GM12878 (cell line): ENCODE measurements at regions not wholly inside any gene's neighbourhood (a gene's known extent, or its start where the extent isn't known, plus 50 kb on each side); places are given as distances from the start of the nearest gene placed in this dataset.

Experiments
- ATAC-seq: fragments of 200-7000 bp; cut with Tn5 transposase; 3 replicates; pipeline ENCODE4 v1.9.1; 2020; ENCODE audit warnings: mild to moderate bottlenecking, moderate library complexity
- BruUV-seq: library from RNA; stranded (reverse); fragments of 400-500 nt; replicated peaks from 2 replicates; lab custom pipeline; 2021; lab: Mats Ljungman, UMichigan
- CTCF ChIA-PET: fragments of 300-600 bp; sonication (Branson Sonifier 250); formaldehyde crosslinking; extraction: SDS; loops from one replicate; lab custom pipeline; 2021; ENCODE audit warnings: inconsistent platforms; lab: Yijun Ruan, JAX
- POLR2A ChIA-PET: fragments of 350-600 bp; formaldehyde crosslinking; extraction: SDS; loops from one replicate; lab custom pipeline; 2021; ENCODE audit warnings: inconsistent platforms; lab: Charles Lee
- RAD21 ChIA-PET: fragments of 300-600 bp; sonication (Branson Sonifier 250); formaldehyde crosslinking; loops from one replicate; lab custom pipeline; 2023; ENCODE audit warnings: antibody characterized with exemption; ENCODE audit not compliant: unreplicated experiment; lab: Charles Lee
- SMC1A ChIA-PET: fragments of 300-600 bp; sonication (Branson Sonifier 250); formaldehyde crosslinking; loops from one replicate; lab custom pipeline; 2023; ENCODE audit not compliant: unreplicated experiment, uncharacterized antibody; lab: Charles Lee
- DNase-seq: peaks from one replicate; pipeline ENCODE4 v3.0.0-alpha.2; 2011; ENCODE audit warnings: low read depth, low spot score
- FAIRE-seq: peaks from 3 replicates; lab custom pipeline; 2011; peaks lifted over from hg19 to GRCh38; lab: Jason Lieb, UNC
- H2AFZ ChIP-seq: 2 replicates; pipeline ENCODE4 v1.6.0; 2011; ENCODE audit warnings: low read depth, low read length, control low read depth; ENCODE audit not compliant: control insufficient read depth
- H3K27ac ChIP-seq: 2 replicates; pipeline ENCODE4 v1.5.1; 2011; ENCODE audit warnings: control low read depth; ENCODE audit not compliant: control insufficient read depth, insufficient read depth
- H3K27me3 ChIP-seq, 2 experiments: replicated peaks in 1 of 2; 2 replicates each; pipeline versions ENCODE4 v1.6.0 to v1.6.1; 2011; ENCODE audit warnings: low read length in 1 of 2; ENCODE audit not compliant: control insufficient read depth in 2 of 2, insufficient read depth in 2 of 2
- H3K36me3 ChIP-seq, 2 experiments: 2 replicates each; pipeline ENCODE4 v1.5.1; 2011; ENCODE audit warnings: low read length in 1 of 2; ENCODE audit not compliant: control insufficient read depth in 2 of 2, insufficient read depth in 2 of 2
- H3K4me1 ChIP-seq: 2 replicates; pipeline ENCODE4 v1.6.1; 2011; ENCODE audit warnings: mild to moderate bottlenecking, low read length, moderate library complexity, mixed read lengths; ENCODE audit not compliant: control insufficient read depth, insufficient read depth
- H3K4me2 ChIP-seq: 2 replicates; pipeline ENCODE4 v1.6.0; 2011; ENCODE audit warnings: control low read depth; ENCODE audit not compliant: control insufficient read depth, insufficient read depth
- H3K4me3 ChIP-seq: fragments of 200-600 bp; sonication (generic); 2 replicates; pipeline ENCODE4 v1.5.1; 2016
- H3K79me2 ChIP-seq: 2 replicates; pipeline ENCODE4 v1.6.0; 2011; ENCODE audit warnings: low read length; ENCODE audit not compliant: control insufficient read depth, insufficient read depth
- H3K9ac ChIP-seq: 2 replicates; pipeline ENCODE4 v1.8.0; 2011; ENCODE audit warnings: low read length, control low read depth, mixed read lengths; ENCODE audit not compliant: control insufficient read depth, insufficient read depth
- H3K9me3 ChIP-seq: replicated peaks from 3 replicates; pipeline ENCODE4 v1.5.1; 2011; ENCODE audit warnings: mild to moderate bottlenecking, low read length; ENCODE audit not compliant: control insufficient read depth, insufficient read depth
- H4K20me1 ChIP-seq: 2 replicates; pipeline ENCODE4 v1.6.0; 2011; ENCODE audit not compliant: control insufficient read depth, insufficient read depth
- ATF2 ChIP-seq: IDR thresholded peaks from 2 replicates; pipeline ENCODE4 v1.6.1; 2012; ENCODE audit warnings: low read length, inconsistent platforms
- CBX5 ChIP-seq: sonication (generic); IDR thresholded peaks from 2 replicates; pipeline ENCODE4 v1.6.1; 2016; ENCODE audit warnings: low read depth, moderate library complexity, mild to moderate bottlenecking, inconsistent platforms
- CUX1 ChIP-seq: IDR thresholded peaks from 2 replicates; pipeline ENCODE4 v1.6.1; 2012; ENCODE audit warnings: improper control_type of control experiment, low read depth, low read length; ENCODE audit not compliant: insufficient replicate concordance
- JUND ChIP-seq: IDR thresholded peaks from 2 replicates; pipeline ENCODE4 v1.6.1; 2012; ENCODE audit warnings: low read depth, mild to moderate bottlenecking, low read length, improper control_type of control experiment, moderate library complexity
- MAX ChIP-seq: IDR thresholded peaks from 2 replicates; pipeline ENCODE4 v1.6.1; 2012; ENCODE audit warnings: low read depth, low read length, improper control_type of control experiment
- MXI1 ChIP-seq: fragments of 150-350 bp; IDR thresholded peaks from 2 replicates; pipeline ENCODE4 v1.6.1; 2011; ENCODE audit warnings: low read depth, mild to moderate bottlenecking, inconsistent platforms, low read length, improper control_type of control experiment
- MYC ChIP-seq: IDR thresholded peaks from 2 replicates; pipeline ENCODE4 v1.6.1; 2011; ENCODE audit warnings: mild to moderate bottlenecking, low read length, moderate library complexity, inconsistent platforms; ENCODE audit not compliant: insufficient read depth, insufficient replicate concordance, insufficient read length, severe bottlenecking
- NFYB ChIP-seq: IDR thresholded peaks from 2 replicates; pipeline ENCODE4 v1.6.1; 2011; ENCODE audit warnings: low read depth, mild to moderate bottlenecking, low read length, improper control_type of control experiment, moderate library complexity; ENCODE audit not compliant: insufficient read depth
- RFX5 ChIP-seq: IDR thresholded peaks from 2 replicates; pipeline ENCODE4 v1.6.1; 2011; ENCODE audit warnings: low read depth, low read length, improper control_type of control experiment
- RUNX3 ChIP-seq: IDR thresholded peaks from 2 replicates; pipeline ENCODE4 v1.6.1; 2012; ENCODE audit warnings: low read length, inconsistent platforms
- SMARCA5 ChIP-seq: fragments of 450-650 bp; IDR thresholded peaks from 2 replicates; pipeline ENCODE4 v1.6.1; 2017; ENCODE audit warnings: mild to moderate bottlenecking
- SMC3 ChIP-seq: IDR thresholded peaks from 2 replicates; pipeline ENCODE4 v1.6.1; 2011; ENCODE audit warnings: low read length, improper control_type of control experiment, borderline replicate concordance
- SRF ChIP-seq, 2 experiments: IDR thresholded peaks; 2 replicates each; pipeline ENCODE4 v1.6.1; 2011; ENCODE audit warnings: low read depth in 2 of 2, low read length in 2 of 2, mild to moderate bottlenecking in 1 of 2, moderate library complexity in 1 of 2
- TCF12 ChIP-seq: IDR thresholded peaks from 2 replicates; pipeline ENCODE4 v1.6.1; 2011; ENCODE audit warnings: low read depth, mild to moderate bottlenecking, low read length
- ZNF384 ChIP-seq: IDR thresholded peaks from 2 replicates; pipeline ENCODE4 v1.6.1; 2012; ENCODE audit warnings: low read depth, mild to moderate bottlenecking, low read length, improper control_type of control experiment, borderline replicate concordance
- WGBS: methylation state at CpG from one replicate; pipeline ENCODE4 v1.1.6; 2016; ENCODE audit warnings: low lambda C conversion rate; ENCODE audit not compliant: insufficient replicate concordance, insufficient coverage; ENCODE audit errors: missing lambda C conversion rate; 5-methylcytosine and 5-hydroxymethylcytosine counted together
- in situ Hi-C: fragments of 300-500 bp; cut with MboI; formaldehyde crosslinking; loops from 9 replicates; pipeline ENCODE4 v1.14.3; 2018; ENCODE audit warnings: mixed read lengths
- intact Hi-C: fragments of 100-400 bp; cut with micrococcal nuclease; formaldehyde crosslinking; loops from one replicate; pipeline ENCODE4 v1.14.2; 2022; ENCODE audit not compliant: unreplicated experiment

GRCh38 chr2:8243748-8244400 lies 438.0 kb upstream of the ID2 start:
- H3K4me2 ChIP-seq = no peak overlapping the region
- DNase-seq = no peak
- 36% methylated on average over 5 of the region's 5 CpGs for whole genome bisulfite sequencing
- no peak for ATAC-seq
- H3K79me2 ChIP-seq = no peaks in the 10 kb centered on the region
- H3K36me3 ChIP-seq = peaks cover 0 to 4% of the 10 kb centered on the region in 2 experiments; a peak in 2 of 4 replicates
- no peak overlapping the region for H3K4me3 ChIP-seq
- H3K27me3 ChIP-seq = no peaks in the 10 kb centered on the region
- CTCF ChIA-PET = no interaction called here
- no peak overlapping the region for H3K9ac ChIP-seq
- H4K20me1 ChIP-seq = no peaks in the 10 kb centered on the region
- FAIRE-seq = no peak
- TF ChIP-seq SMARCA5 = no peak
- TF ChIP-seq JUND = no peak
- no peak for TF ChIP-seq SRF (IDR thresholded peaks at IDR 0.05; ENCODE audit: low read depth in 2 of 2, low read length in 2 of 2)
- TF ChIP-seq ATF2 = no peak
- no peak for TF ChIP-seq ZNF384
- TF ChIP-seq RFX5 = no peak
- TF ChIP-seq RUNX3 = no peak
- no peak for TF ChIP-seq SMC3
- TF ChIP-seq MXI1 = no peak
- TF ChIP-seq CUX1 = no peak
- TF ChIP-seq TCF12 = no peak
- no peak for TF ChIP-seq MAX
- no peak for TF ChIP-seq MYC
- no peak for TF ChIP-seq CBX5
- no peak for TF ChIP-seq NFYB
- TF ChIP-seq, all 136 proteins: peak for 0
- ChIA-PET POLR2A (interaction anchor here (1.1 kb wide), 1 partner anchor 9 kb away, joined by 4 read pairs; no protein-coding TSS in a partner anchor), SMC1A (no interaction called here), RAD21 (no interaction called here)
- peaks cover 40% of the 10 kb centered on the region for H3K9me3 ChIP-seq
- no peak overlapping the region for H2AFZ ChIP-seq
- no TSS peak for BruUV-seq
- intact Hi-C loops = loop anchor here (5.0 kb wide), 1 partner anchor 33 kb away; no protein-coding TSS in a partner anchor
- no peak overlapping the region for H3K27ac ChIP-seq
- in situ Hi-C loops = no loop called here
- peaks cover 17% of the 10 kb centered on the region for H3K4me1 ChIP-seq
